H1 (cell line): ENCODE measurements at regions not wholly inside any gene's neighbourhood (a gene's known extent, or its start where the extent isn't known, plus 50 kb on each side); places are given as distances from the start of the nearest gene placed in this dataset.

Source experiments
- CTCF ChIA-PET: fragments of 300-600 bp; sonication (Branson Sonifier 250); formaldehyde crosslinking; loops from one replicate; lab custom pipeline; 2021; ENCODE audit not compliant: partially characterized antibody; lab: Charles Lee
- POLR2A ChIA-PET: fragments of 300-600 bp; sonication (Branson Sonifier 250); formaldehyde crosslinking; loops from one replicate; lab custom pipeline; 2021; ENCODE audit warnings: inconsistent platforms; ENCODE audit not compliant: partially characterized antibody; lab: Charles Lee
- DNase-seq, 2 experiments: peaks; one replicate each; pipeline versions ENCODE4 v3.0.0 to v3.0.0-alpha.2; 2010 to 2022; ENCODE audit warnings: low spot score in 2 of 2, low read depth in 1 of 2, mixed read lengths in 1 of 2
- FAIRE-seq: peaks from 2 replicates; lab custom pipeline; 2011; peaks lifted over from hg19 to GRCh38; lab: Jason Lieb, UNC
- H2AFZ ChIP-seq: 2 replicates; pipeline ENCODE4 v1.8.1; 2012; ENCODE audit warnings: low read length, inconsistent platforms
- H2AK5ac ChIP-seq: 2 replicates; pipeline ENCODE4 v1.6.1; 2013; ENCODE audit warnings: low read depth, low read length
- H2BK120ac ChIP-seq: replicated peaks from 2 replicates; pipeline ENCODE3; 2013; ENCODE audit warnings: low read depth, low read length, inconsistent platforms
- H2BK12ac ChIP-seq: 2 replicates; pipeline ENCODE4 v1.6.1; 2013; ENCODE audit warnings: low read depth, low read length
- H2BK15ac ChIP-seq: 2 replicates; pipeline ENCODE4 v1.6.1; 2013; ENCODE audit warnings: low read length
- H2BK20ac ChIP-seq: 2 replicates; pipeline ENCODE4 v1.6.1; 2013; ENCODE audit warnings: low read length
- H2BK5ac ChIP-seq: 2 replicates; pipeline ENCODE4 v1.6.1; 2013; ENCODE audit warnings: low read depth, low read length
- H3K14ac ChIP-seq: 2 replicates; pipeline ENCODE4 v1.6.1; 2013; ENCODE audit warnings: inconsistent platforms; ENCODE audit not compliant: insufficient read length
- H3K18ac ChIP-seq: 2 replicates; pipeline ENCODE4 v1.6.1; 2013; ENCODE audit warnings: low read length; ENCODE audit errors: extremely low read depth
- H3K23ac ChIP-seq: 2 replicates; pipeline ENCODE4 v1.6.1; 2013; ENCODE audit warnings: inconsistent platforms; ENCODE audit not compliant: insufficient read length
- H3K23me2 ChIP-seq: 2 replicates; pipeline ENCODE4 v1.6.1; 2013; ENCODE audit warnings: low read depth, low read length
- H3K27ac ChIP-seq: 2 replicates; pipeline ENCODE4 v1.6.1; 2011; ENCODE audit warnings: low read depth, low read length, inconsistent platforms
- H3K27me3 ChIP-seq, 4 experiments: replicated peaks in 1 of 4; 1 replicate in 1 of 4; 2 replicates in 3 of 4; pipeline versions ENCODE4 v1.6.1 to v1.8.1; 2011 to 2013; ENCODE audit warnings: low read length in 3 of 4, mild to moderate bottlenecking in 3 of 4, inconsistent platforms in 2 of 4, mixed read lengths in 2 of 4, moderate library complexity in 1 of 4; ENCODE audit not compliant: control insufficient read depth in 3 of 4, insufficient read depth in 3 of 4; ENCODE audit errors: extremely low read depth in 1 of 4
- H3K36me3 ChIP-seq, 4 experiments: 2 replicates each; pipeline versions ENCODE4 v1.6.1 to v1.8.1; 2011 to 2013; ENCODE audit warnings: mild to moderate bottlenecking in 4 of 4, low read length in 3 of 4, moderate library complexity in 2 of 4, control low read depth in 1 of 4, inconsistent platforms in 1 of 4; ENCODE audit not compliant: insufficient read depth in 4 of 4, control insufficient read depth in 2 of 4
- H3K4ac ChIP-seq: replicated peaks from 2 replicates; pipeline ENCODE3; 2013; ENCODE audit warnings: low read length, low read depth, mixed read lengths, inconsistent platforms; ENCODE audit not compliant: insufficient read length
- H3K4me1 ChIP-seq, 4 experiments: replicated peaks in 1 of 4; 1 replicate in 1 of 4; 2 replicates in 3 of 4; pipeline versions ENCODE4 v1.6.1 to v1.8.1; 2011 to 2013; ENCODE audit warnings: low read length in 3 of 4, inconsistent platforms in 2 of 4, mixed read lengths in 1 of 4; ENCODE audit not compliant: insufficient read depth in 4 of 4, control insufficient read depth in 3 of 4
- H3K4me2 ChIP-seq, 2 experiments: 2 replicates each; pipeline versions ENCODE4 v1.6.1 to v1.8.1; 2011 to 2013; ENCODE audit warnings: low read depth in 2 of 2, low read length in 2 of 2, control low read depth in 1 of 2, inconsistent platforms in 1 of 2, mild to moderate bottlenecking in 1 of 2; ENCODE audit not compliant: insufficient read depth in 1 of 2
- H3K4me3 ChIP-seq, 4 experiments: fragments of 200-600, 300-600 bp in 1 of 4; sonication (generic), shearing (Covaris generic), sonication (Bioruptor Twin) in 1 of 4; 2 replicates each; pipeline versions ENCODE4 v1.5.1 to v1.8.1; 2011 to 2016; ENCODE audit warnings: low read length in 4 of 4, low read depth in 3 of 4, control low read depth in 2 of 4, inconsistent platforms in 2 of 4, mild to moderate bottlenecking in 2 of 4, mixed read lengths in 1 of 4, moderate library complexity in 1 of 4; ENCODE audit not compliant: insufficient read depth in 2 of 4; ENCODE audit errors: extremely low read depth in 1 of 4
- H3K56ac ChIP-seq: replicated peaks from 2 replicates; pipeline ENCODE3; 2013; ENCODE audit warnings: low read depth, mild to moderate bottlenecking, mixed read lengths, low read length, inconsistent platforms; ENCODE audit not compliant: insufficient read length
- H3K79me1 ChIP-seq: 2 replicates; pipeline ENCODE4 v1.6.1; 2013; ENCODE audit warnings: low read depth, low read length, control low read depth
- H3K79me2 ChIP-seq, 2 experiments: 2 replicates each; pipeline versions ENCODE4 v1.6.1 to v1.8.1; 2012 to 2013; ENCODE audit warnings: low read length in 2 of 2, mild to moderate bottlenecking in 2 of 2, inconsistent platforms in 1 of 2; ENCODE audit not compliant: insufficient read depth in 2 of 2, control insufficient read depth in 1 of 2
- H3K9ac ChIP-seq, 4 experiments: replicated peaks in 1 of 4; 1 replicate in 1 of 4; 2 replicates in 3 of 4; pipeline versions ENCODE4 v1.6.1 to v1.8.1; 2011 to 2013; ENCODE audit warnings: low read depth in 3 of 4, low read length in 3 of 4, control low read depth in 2 of 4, mild to moderate bottlenecking in 2 of 4, moderate library complexity in 2 of 4, inconsistent platforms in 1 of 4; ENCODE audit errors: extremely low read depth in 1 of 4
- H3K9me3 ChIP-seq, 2 experiments: 2 replicates each; pipeline versions ENCODE4 v1.6.1 to v1.8.1; 2012 to 2013; ENCODE audit warnings: mild to moderate bottlenecking in 2 of 2, moderate library complexity in 2 of 2, control low read depth in 1 of 2, inconsistent platforms in 1 of 2, low read depth in 1 of 2, low read length in 1 of 2, mixed read lengths in 1 of 2; ENCODE audit not compliant: insufficient read depth in 2 of 2
- H4K20me1 ChIP-seq, 2 experiments: replicated peaks in 1 of 2; 2 replicates each; pipeline versions ENCODE3 to v1.8.1; 2011 to 2013; ENCODE audit warnings: inconsistent platforms in 2 of 2, low read length in 2 of 2, mild to moderate bottlenecking in 1 of 2; ENCODE audit not compliant: insufficient read depth in 2 of 2, control insufficient read depth in 1 of 2
- H4K5ac ChIP-seq: 2 replicates; pipeline ENCODE4 v1.6.1; 2013; ENCODE audit warnings: low read length, low read depth, mixed read lengths, inconsistent platforms; ENCODE audit not compliant: insufficient read length
- H4K8ac ChIP-seq: 2 replicates; pipeline ENCODE4 v1.8.0; 2013; ENCODE audit warnings: mild to moderate bottlenecking, moderate library complexity, low read length, inconsistent platforms; ENCODE audit not compliant: insufficient read depth; ENCODE audit errors: extremely low read depth
- H4K91ac ChIP-seq: replicated peaks from 2 replicates; pipeline ENCODE3; 2013; ENCODE audit warnings: low read length, mixed read lengths, inconsistent platforms; ENCODE audit not compliant: insufficient read length
- ATF2 ChIP-seq: IDR thresholded peaks from 2 replicates; pipeline ENCODE4 v1.6.1; 2012; ENCODE audit warnings: low read length, inconsistent platforms
- CEBPB ChIP-seq: IDR thresholded peaks from 2 replicates; pipeline ENCODE4 v1.6.1; 2012; ENCODE audit warnings: low read depth, low read length
- HDAC2 ChIP-seq, 2 experiments: fragments of 300-600 bp in 1 of 2; sonication (generic) in 1 of 2; IDR thresholded peaks; 2 replicates each; pipeline ENCODE4 v1.6.1; 2011 to 2012; ENCODE audit warnings: low read depth in 2 of 2, low read length in 2 of 2, mild to moderate bottlenecking in 2 of 2, moderate library complexity in 2 of 2, borderline replicate concordance in 1 of 2, inconsistent platforms in 1 of 2
- JUN ChIP-seq: IDR thresholded peaks from 2 replicates; pipeline ENCODE4 v1.6.1; 2011; ENCODE audit warnings: low read depth, mild to moderate bottlenecking, improper control_type of control experiment, low read length
- MAX ChIP-seq: IDR thresholded peaks from 2 replicates; pipeline ENCODE4 v1.6.1; 2012; ENCODE audit warnings: inconsistent platforms
- NANOG ChIP-seq: IDR thresholded peaks from 2 replicates; pipeline ENCODE4 v1.6.1; 2011; ENCODE audit warnings: low read length, low read depth, mild to moderate bottlenecking, inconsistent platforms; ENCODE audit not compliant: insufficient read depth, poor library complexity, severe bottlenecking
- NRF1 ChIP-seq: IDR thresholded peaks from 2 replicates; pipeline ENCODE4 v1.6.1; 2011; ENCODE audit warnings: mild to moderate bottlenecking, low read depth, low read length, improper control_type of control experiment
- TAF1 ChIP-seq: IDR thresholded peaks from 2 replicates; pipeline ENCODE4 v1.6.1; 2011; ENCODE audit warnings: mild to moderate bottlenecking, low read depth, low read length
- TCF12 ChIP-seq: IDR thresholded peaks from 2 replicates; pipeline ENCODE4 v1.6.1; 2011; ENCODE audit warnings: low read depth, mild to moderate bottlenecking, low read length
- TEAD4 ChIP-seq: IDR thresholded peaks from 2 replicates; pipeline ENCODE4 v1.6.1; 2012; ENCODE audit warnings: low read depth, low read length, inconsistent platforms, mixed read lengths
- USF2 ChIP-seq: IDR thresholded peaks from 2 replicates; pipeline ENCODE4 v1.6.1; 2011; ENCODE audit warnings: low read length, improper control_type of control experiment
- WGBS, 2 experiments: shearing (Covaris generic) in 1 of 2; methylation state at CpG; one replicate each; pipeline versions ENCODE4 v1.1.6 to v1.1.7; 2013 to 2015; ENCODE audit warnings: low lambda C conversion rate in 2 of 2, mixed read lengths in 2 of 2, inconsistent platforms in 1 of 2, low coverage in 1 of 2, missing lambda C conversion rate in 1 of 2; ENCODE audit not compliant: insufficient replicate concordance in 2 of 2, insufficient coverage in 1 of 2, insufficient read length in 1 of 2; ENCODE audit errors: extremely low coverage in 1 of 2, missing lambda C conversion rate in 1 of 2; 5-methylcytosine and 5-hydroxymethylcytosine counted together

- POLR2A ChIA-PET, result interaction anchor here (1.4 kb wide), 1 partner anchor 17 kb away, joined by 3 read pairs; no protein-coding TSS in a partner anchor
- no peak for FAIRE-seq
- no peak overlapping the region; the same call in 1 of the 2 replicates for H4K8ac ChIP-seq
- TF ChIP-seq USF2, result no peak
- TF ChIP-seq HDAC2 (IDR thresholded peaks at IDR 0.05; ENCODE audit: borderline replicate concordance in 1 of 2, low read depth in 2 of 2, low read length in 2 of 2), result no peak
- no peak for TF ChIP-seq JUN
- TF ChIP-seq ATF2, result no peak
- TF ChIP-seq CEBPB, result no peak
- TF ChIP-seq TEAD4, result no peak
- TF ChIP-seq TCF12, result no peak
- TF ChIP-seq NANOG, result no peak
- TF ChIP-seq MAX, result no peak
- TF ChIP-seq NRF1, result no peak
- no peak for TF ChIP-seq TAF1
Measured at GRCh38 chr14:98889836-98890185, 382.2 kb downstream of the BCL11B start.

More at GRCh38 chr14:98889836-98890185, 382.2 kb downstream of the BCL11B start:
- Histone ChIP-seq H4K20me1 (no peaks in the 10 kb centered on the region), H3K9ac (no peak overlapping the region), H3K36me3 (no peaks in the 10 kb centered on the region), H2BK20ac (no peak overlapping the region), H3K79me2 (no peaks in the 10 kb centered on the region), H3K9me3 (peaks cover 4 to 5% of the 10 kb centered on the region in 2 experiments; a peak in 2 of 4 replicates), H3K4me3 (no peak overlapping the region), H3K27me3 (no peaks in the 10 kb centered on the region), H3K23ac (no peak overlapping the region), H4K5ac (no peak overlapping the region), H2BK15ac (no peak overlapping the region), H3K4me1 (peaks cover 0 to 7% (median 3%) of the 10 kb centered on the region in 4 experiments; a peak in 1 of 7 replicates), H3K14ac (no peak overlapping the region), H3K79me1 (no peaks in the 10 kb centered on the region), H2BK5ac (no peak overlapping the region), H3K27ac (no peak overlapping the region), H2BK12ac (peak overlapping the region; percentile 97), H4K91ac (no peak overlapping the region), H3K56ac (no peak overlapping the region), H3K23me2 (no peaks in the 10 kb centered on the region), H2AFZ (no peak overlapping the region), H3K18ac (no peak overlapping the region), H2AK5ac (no peak overlapping the region), H3K4me2 (no peak overlapping the region), H2BK120ac (no peak overlapping the region), H3K4ac (no peak overlapping the region)
- 94% methylated on average over 8 of the region's 8 CpGs; no CpG with 5 or more reads in 1 of the 2 experiments for WGBS, 2 experiments
- CTCF ChIA-PET, result interaction anchor here (0.7 to 2.5 kb wide), 2 partner anchors 15 to 70 kb away, joined by 3 to 6 read pairs; no protein-coding TSS in a partner anchor
- DNase-seq, result no peak
